ENCODE measurements at regions not wholly inside any gene's neighbourhood (a gene's known extent, or its start where the extent isn't known, plus 50 kb on each side); places are given as distances from the start of the nearest gene placed in this dataset.

GRCh38 chr22:19643448-19644313 lies 70.6 kb upstream of the SEPTIN5 start:
- no peak for DNase-seq (ENCODE audit: low spot score)
- Histone ChIP-seq H3K9me2 (ENCODE audit: insufficient read depth, low read length) (no peaks in the 10 kb centered on the region), H2AFZ (ENCODE audit: low read length) (no peak overlapping the region), H3K79me2 (ENCODE audit: insufficient read depth, low read depth, low read length) (no peaks in the 10 kb centered on the region), H3K4me3 (ENCODE audit: low read depth, low read length, poor library complexity, severe bottlenecking) (no peak overlapping the region), H4K20me1 (ENCODE audit: insufficient read depth, low read length) (no peaks in the 10 kb centered on the region), H3K9me3 (ENCODE audit: low read length) (peaks cover 6% of the 10 kb centered on the region), H3K27ac (ENCODE audit: low read depth, low read length, poor library complexity, severe bottlenecking) (no peak overlapping the region), H3K36me3 (ENCODE audit: insufficient read depth, low read length) (no peaks in the 10 kb centered on the region), H3K4me2 (ENCODE audit: low read length) (no peak overlapping the region), H3K4me1 (ENCODE audit: insufficient read depth, low read length, poor library complexity, severe bottlenecking) (no peaks in the 10 kb centered on the region)
- POLR2A ChIA-PET, result no interaction called here
- TF ChIP-seq CTCF (conservative IDR thresholded peaks at IDR 0.05; ENCODE audit: low read length) (no peak), EZH2phosphoT487 (IDR thresholded peaks at IDR 0.05; ENCODE audit: borderline replicate concordance, low read depth, low read length) (no peak)
- CTCF ChIA-PET (ENCODE audit: unreplicated experiment), result no interaction called here
- intact Hi-C loops (cut with micrococcal nuclease; ENCODE audit: unreplicated experiment), result no loop called here
- no TSS peak for BruUV-seq (replicated peaks)

GRCh38 chr22:19644314-19645223 lies 69.7 kb upstream of the SEPTIN5 start:
- DNase-seq (ENCODE audit: low spot score), result no peak
- no TSS peak for BruUV-seq (replicated peaks)

More at GRCh38 chr22:19644314-19645223, 69.7 kb upstream of the SEPTIN5 start:
- Histone ChIP-seq H3K36me3 (ENCODE audit: insufficient read depth, low read length) (no peaks in the 10 kb centered on the region), H3K79me2 (ENCODE audit: insufficient read depth, low read depth, low read length) (no peaks in the 10 kb centered on the region), H3K9me3 (ENCODE audit: low read length) (peaks cover 14% of the 10 kb centered on the region), H3K9me2 (ENCODE audit: insufficient read depth, low read length) (no peaks in the 10 kb centered on the region), H2AFZ (ENCODE audit: low read length) (no peak overlapping the region), H3K4me1 (ENCODE audit: insufficient read depth, low read length, poor library complexity, severe bottlenecking) (no peaks in the 10 kb centered on the region), H4K20me1 (ENCODE audit: insufficient read depth, low read length) (no peaks in the 10 kb centered on the region), H3K27ac (ENCODE audit: low read depth, low read length, poor library complexity, severe bottlenecking) (no peak overlapping the region), H3K4me2 (ENCODE audit: low read length) (no peak overlapping the region), H3K4me3 (ENCODE audit: low read depth, low read length, poor library complexity, severe bottlenecking) (no peak overlapping the region)
- ChIA-PET POLR2A (no interaction called here), CTCF (ENCODE audit: unreplicated experiment) (no interaction called here)
- TF ChIP-seq CTCF (conservative IDR thresholded peaks at IDR 0.05; ENCODE audit: low read length) (no peak), EZH2phosphoT487 (IDR thresholded peaks at IDR 0.05; ENCODE audit: borderline replicate concordance, low read depth, low read length) (no peak)
- intact Hi-C loops (cut with micrococcal nuclease; ENCODE audit: unreplicated experiment), result no loop called here

Measured in OCI-LY7 (cell line).